ENCODE measurements at regions not wholly inside any gene's neighbourhood (a gene's known extent, or its start where the extent isn't known, plus 50 kb on each side); places are given as distances from the start of the nearest gene placed in this dataset.

- peaks cover 0 to 3% of the 10 kb centered on the region in 2 donors for H3K9me3 ChIP-seq
- H3K4me1 ChIP-seq = no peaks in the 10 kb centered on the region
- intact Hi-C loops (cut with DNase I) = no loop called here
- no peaks in the 10 kb centered on the region for H3K27me3 ChIP-seq
- H3K36me3 ChIP-seq = no peaks in the 10 kb centered on the region
- H3K27ac ChIP-seq = no peak overlapping the region
- no peak for TF ChIP-seq CTCF (IDR thresholded peaks at IDR 0.05)
- H3K4me3 ChIP-seq = no peak overlapping the region
- DNase-seq (ENCODE audit: low spot score in 2 of 2) = no peak
Measured at GRCh38 chr3:154987846-154988245, 92.3 kb upstream of the MME start.

GRCh38 chr3:154981664-154982063 lies 98.5 kb upstream of the MME start:
- no peak for TF ChIP-seq CTCF (IDR thresholded peaks at IDR 0.05)
- DNase-seq (ENCODE audit: low spot score in 2 of 2) = no peak

GRCh38 chr3:154981201-154981600 lies 98.9 kb upstream of the MME start:
- no peak for DNase-seq (ENCODE audit: low spot score in 2 of 2)
- peaks cover 0 to under 1% of the 10 kb centered on the region in 2 donors for H3K9me3 ChIP-seq
- H3K27me3 ChIP-seq = no peaks in the 10 kb centered on the region
- no peak overlapping the region for H3K27ac ChIP-seq
- TF ChIP-seq CTCF (IDR thresholded peaks at IDR 0.05) = no peak
- H3K4me1 ChIP-seq = no peaks in the 10 kb centered on the region
- intact Hi-C loops (cut with DNase I) = no loop called here
- H3K36me3 ChIP-seq = no peaks in the 10 kb centered on the region
- H3K4me3 ChIP-seq = no peak overlapping the region

More at GRCh38 chr3:154981664-154982063, 98.5 kb upstream of the MME start:
- no peak overlapping the region for H3K27ac ChIP-seq
- no peaks in the 10 kb centered on the region for H3K4me1 ChIP-seq
- peaks cover 0 to 3% of the 10 kb centered on the region in 2 donors for H3K9me3 ChIP-seq
- H3K36me3 ChIP-seq = no peaks in the 10 kb centered on the region
- intact Hi-C loops (cut with DNase I) = no loop called here
- H3K27me3 ChIP-seq = no peaks in the 10 kb centered on the region
- H3K4me3 ChIP-seq = no peak overlapping the region

GRCh38 chr3:154979331-154979730 lies 100.8 kb upstream of the MME start:
- H3K27me3 ChIP-seq = no peaks in the 10 kb centered on the region
- intact Hi-C loops (cut with DNase I) = no loop called here
- no peak for TF ChIP-seq CTCF (IDR thresholded peaks at IDR 0.05)
- H3K4me1 ChIP-seq = no peaks in the 10 kb centered on the region
- H3K36me3 ChIP-seq = no peaks in the 10 kb centered on the region
- H3K4me3 ChIP-seq = no peak overlapping the region
- H3K9me3 ChIP-seq = no peaks in the 10 kb centered on the region
- no peak overlapping the region for H3K27ac ChIP-seq
- DNase-seq (ENCODE audit: low spot score in 2 of 2) = no peak

GRCh38 chr3:154977666-154978065 lies 102.5 kb upstream of the MME start:
- intact Hi-C loops (cut with DNase I) = no loop called here
- no peak for TF ChIP-seq CTCF (IDR thresholded peaks at IDR 0.05)
- no peak for DNase-seq (ENCODE audit: low spot score in 2 of 2)
- Histone ChIP-seq H3K4me3 (no peak overlapping the region), H3K4me1 (no peaks in the 10 kb centered on the region), H3K27ac (no peak overlapping the region), H3K27me3 (no peaks in the 10 kb centered on the region), H3K36me3 (no peaks in the 10 kb centered on the region), H3K9me3 (no peaks in the 10 kb centered on the region)
